BLaER1 (cell line): ENCODE measurements at regions not wholly inside any gene's neighbourhood (a gene's known extent, or its start where the extent isn't known, plus 50 kb on each side); places are given as distances from the start of the nearest gene placed in this dataset.
"Not testable (repeated sequence)": the region's sequence is repeated elsewhere in the genome, so short reads cannot be mapped to it uniquely, and the experiment has no call there.

Source experiments
- H3K27ac ChIP-seq: shearing (Covaris generic); formaldehyde crosslinking; 2 replicates; pipeline ENCODE4 v1.8.1; 2022
- H3K27me3 ChIP-seq: shearing (Covaris generic); formaldehyde crosslinking; 2 replicates; pipeline ENCODE4 v1.8.1; 2022
- H3K36me3 ChIP-seq: shearing (Covaris generic); formaldehyde crosslinking; 2 replicates; pipeline ENCODE4 v1.8.1; 2022
- H3K4me1 ChIP-seq: shearing (Covaris generic); formaldehyde crosslinking; 2 replicates; pipeline ENCODE4 v1.8.1; 2022
- H3K4me2 ChIP-seq: shearing (Covaris generic); formaldehyde crosslinking; 2 replicates; pipeline ENCODE4 v1.8.1; 2022
- H3K4me3 ChIP-seq: shearing (Covaris generic); formaldehyde crosslinking; 2 replicates; pipeline ENCODE4 v1.8.1; 2022
- H3K9ac ChIP-seq: shearing (Covaris generic); formaldehyde crosslinking; 2 replicates; pipeline ENCODE4 v1.8.1; 2022
- H3K9me3 ChIP-seq: shearing (Covaris generic); formaldehyde crosslinking; 2 replicates; pipeline ENCODE4 v1.8.1; 2022
- H4K20me1 ChIP-seq: shearing (Covaris generic); formaldehyde crosslinking; 2 replicates; pipeline ENCODE4 v1.8.1; 2022
- Cebpa-rat ChIP-seq: shearing (Covaris generic); IDR thresholded peaks from 2 replicates; pipeline ENCODE4 v1.8.1; 2022

GRCh38 chr3:95522449-95522848 lies 1291.9 kb upstream of the EPHA6 start:
- Histone ChIP-seq H3K9ac (no peak overlapping the region), H3K9me3 (no peaks in the 10 kb centered on the region), H3K4me1 (no peaks in the 10 kb centered on the region), H3K4me2 (no peak overlapping the region), H3K27me3 (no peaks in the 10 kb centered on the region), H3K36me3 (no peaks in the 10 kb centered on the region), H4K20me1 (no peaks in the 10 kb centered on the region), H3K4me3 (no peak overlapping the region), H3K27ac (no peak overlapping the region)
- TF ChIP-seq Cebpa-rat = no peak

GRCh38 chr3:95539950-95540483 lies 1274.4 kb upstream of the EPHA6 start:
- Histone ChIP-seq H3K4me2 (no peak overlapping the region), H3K9ac (no peak overlapping the region), H3K4me3 (no peak overlapping the region), H3K27ac (no peak overlapping the region), H3K36me3 (no peaks in the 10 kb centered on the region), H3K9me3 (no peaks in the 10 kb centered on the region), H4K20me1 (no peaks in the 10 kb centered on the region), H3K4me1 (no peaks in the 10 kb centered on the region), H3K27me3 (no peaks in the 10 kb centered on the region)
- TF ChIP-seq Cebpa-rat = no peak

GRCh38 chr3:95565502-95565901 lies 1248.9 kb upstream of the EPHA6 start:
- no peak for TF ChIP-seq Cebpa-rat
- Histone ChIP-seq H4K20me1 (no peaks in the 10 kb centered on the region), H3K27ac (no peak overlapping the region), H3K36me3 (no peaks in the 10 kb centered on the region), H3K4me2 (no peak overlapping the region), H3K9ac (no peak overlapping the region), H3K9me3 (no peaks in the 10 kb centered on the region), H3K4me1 (no peaks in the 10 kb centered on the region), H3K27me3 (no peaks in the 10 kb centered on the region), H3K4me3 (no peak overlapping the region)

- Histone ChIP-seq H3K9me3 (no peaks in the 10 kb centered on the region), H3K27ac (no peak overlapping the region), H3K9ac (no peak overlapping the region), H3K4me3 (no peak overlapping the region), H3K4me1 (no peaks in the 10 kb centered on the region), H3K4me2 (no peak overlapping the region), H3K36me3 (no peaks in the 10 kb centered on the region), H4K20me1 (no peaks in the 10 kb centered on the region), H3K27me3 (no peaks in the 10 kb centered on the region)
- TF ChIP-seq Cebpa-rat = no peak
Measured at GRCh38 chr3:95567346-95567745, 1247.0 kb upstream of the EPHA6 start.

- TF ChIP-seq Cebpa-rat = no peak
- H3K4me2 ChIP-seq = no peak overlapping the region
Measured at GRCh38 chr3:95586754-95587153, 1227.6 kb upstream of the EPHA6 start.

GRCh38 chr3:95587641-95588040 lies 1226.8 kb upstream of the EPHA6 start:
- not testable (repeated sequence) for H3K4me2 ChIP-seq

More at GRCh38 chr3:95586754-95587153, 1227.6 kb upstream of the EPHA6 start:
- Histone ChIP-seq H3K36me3 (no peaks in the 10 kb centered on the region), H3K4me3 (no peak overlapping the region), H3K4me1 (no peaks in the 10 kb centered on the region), H3K9ac (no peak overlapping the region), H4K20me1 (no peaks in the 10 kb centered on the region), H3K9me3 (no peaks in the 10 kb centered on the region), H3K27me3 (no peaks in the 10 kb centered on the region), H3K27ac (no peak overlapping the region)

GRCh38 chr3:95588473-95588872 lies 1225.9 kb upstream of the EPHA6 start:
- TF ChIP-seq Cebpa-rat = no peak
- no peaks in the 10 kb centered on the region for H3K36me3 ChIP-seq
- H3K9ac ChIP-seq = no peak overlapping the region
- no peaks in the 10 kb centered on the region for H3K9me3 ChIP-seq
- H3K4me2 ChIP-seq = no peak overlapping the region
- no peaks in the 10 kb centered on the region for H3K27me3 ChIP-seq
- no peaks in the 10 kb centered on the region for H4K20me1 ChIP-seq
- H3K4me1 ChIP-seq = no peaks in the 10 kb centered on the region
- no peak overlapping the region for H3K27ac ChIP-seq
- no peak overlapping the region for H3K4me3 ChIP-seq

More at GRCh38 chr3:95587641-95588040, 1226.8 kb upstream of the EPHA6 start:
- H3K36me3 ChIP-seq, H3K4me3 ChIP-seq, H3K9me3 ChIP-seq, H3K27me3 ChIP-seq, H4K20me1 ChIP-seq, H3K4me1 ChIP-seq, H3K27ac ChIP-seq, H3K9ac ChIP-seq: not testable (repeated sequence)

- Histone ChIP-seq H3K27me3 (no peaks in the 10 kb centered on the region), H3K27ac (no peak overlapping the region), H3K36me3 (no peaks in the 10 kb centered on the region), H4K20me1 (no peaks in the 10 kb centered on the region), H3K4me3 (no peak overlapping the region), H3K9ac (no peak overlapping the region), H3K9me3 (peaks cover 6% of the 10 kb centered on the region), H3K4me2 (no peak overlapping the region), H3K4me1 (no peaks in the 10 kb centered on the region)
- no peak for TF ChIP-seq Cebpa-rat
Measured at GRCh38 chr3:95595416-95596075, 1218.8 kb upstream of the EPHA6 start.

- Histone ChIP-seq H3K9ac (no peak overlapping the region), H3K4me1 (no peaks in the 10 kb centered on the region), H4K20me1 (no peaks in the 10 kb centered on the region), H3K9me3 (peaks cover 22% of the 10 kb centered on the region), H3K4me2 (no peak overlapping the region), H3K27me3 (no peaks in the 10 kb centered on the region), H3K36me3 (no peaks in the 10 kb centered on the region), H3K27ac (no peak overlapping the region), H3K4me3 (no peak overlapping the region)
- no peak for TF ChIP-seq Cebpa-rat
Measured at GRCh38 chr3:95607926-95608325, 1206.5 kb upstream of the EPHA6 start.

GRCh38 chr3:95609411-95609810 lies 1205.0 kb upstream of the EPHA6 start:
- Histone ChIP-seq H3K4me3 (no peak overlapping the region), H3K27me3 (no peaks in the 10 kb centered on the region), H4K20me1 (no peaks in the 10 kb centered on the region), H3K36me3 (no peaks in the 10 kb centered on the region), H3K4me1 (no peaks in the 10 kb centered on the region), H3K9me3 (peaks cover 22% of the 10 kb centered on the region), H3K27ac (no peak overlapping the region), H3K4me2 (no peak overlapping the region), H3K9ac (no peak overlapping the region)
- no peak for TF ChIP-seq Cebpa-rat

- H3K4me1 ChIP-seq = no peaks in the 10 kb centered on the region
- no peak overlapping the region for H3K4me3 ChIP-seq
- H4K20me1 ChIP-seq = no peaks in the 10 kb centered on the region
Measured at GRCh38 chr3:95612611-95613010, 1201.8 kb upstream of the EPHA6 start.

More at GRCh38 chr3:95612611-95613010, 1201.8 kb upstream of the EPHA6 start:
- no peak for TF ChIP-seq Cebpa-rat
- Histone ChIP-seq H3K36me3 (no peaks in the 10 kb centered on the region), H3K27me3 (no peaks in the 10 kb centered on the region), H3K4me2 (no peak overlapping the region), H3K9me3 (peaks cover 7% of the 10 kb centered on the region), H3K27ac (no peak overlapping the region), H3K9ac (no peak overlapping the region)
